ENCODE measurements at regions not wholly inside any gene's neighbourhood (a gene's known extent, or its start where the extent isn't known, plus 50 kb on each side); places are given as distances from the start of the nearest gene placed in this dataset.

DNA sequence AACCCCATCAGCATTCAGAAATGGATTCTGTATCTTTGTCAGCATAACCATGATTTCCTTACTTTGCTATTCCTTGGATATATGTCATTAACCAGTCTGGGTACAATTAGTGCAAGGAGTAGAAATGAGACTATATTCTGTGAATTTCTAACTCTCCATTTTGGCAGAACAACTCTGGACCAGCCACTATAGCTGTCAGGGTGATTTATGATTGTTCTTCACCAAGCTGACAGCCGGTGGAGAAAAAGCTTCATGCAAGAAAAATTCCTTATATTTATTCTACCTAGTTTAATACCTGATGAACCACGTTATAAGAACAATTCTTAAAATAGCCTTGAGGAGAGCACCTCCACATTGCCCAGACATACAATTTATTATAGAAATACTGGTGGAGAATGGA is 431.2 kb upstream of the TCF4 start:
- TF ChIP-seq CTCF (IDR thresholded peaks at IDR 0.05) (no peak), POLR2A (IDR thresholded peaks at IDR 0.05) (no peak)
